IMR-90 (cell line): ENCODE measurements at regions not wholly inside any gene's neighbourhood (a gene's known extent, or its start where the extent isn't known, plus 50 kb on each side); places are given as distances from the start of the nearest gene placed in this dataset.

Source experiments
- ATAC-seq: fragments of 200-7000 bp; cut with Tn5 transposase; 2 replicates; pipeline ENCODE4 v1.9.1; 2020; ENCODE audit warnings: low read depth, mild to moderate bottlenecking, moderate library complexity
- BruUV-seq: library from RNA; stranded (reverse); fragments of 400-500 nt; replicated peaks from 2 replicates; lab custom pipeline; 2021; lab: Mats Ljungman, UMichigan
- CTCF ChIA-PET: fragments of 300-600 bp; formaldehyde crosslinking; extraction: SDS; loops from one replicate; lab custom pipeline; 2021; ENCODE audit warnings: antibody characterized with exemption; lab: Yijun Ruan, JAX
- POLR2A ChIA-PET: fragments of 300-600 bp; sonication (Branson Sonifier 250); formaldehyde crosslinking; loops from one replicate; lab custom pipeline; 2022; ENCODE audit warnings: antibody characterized with exemption; ENCODE audit not compliant: unreplicated experiment; lab: Charles Lee
- DNase-seq: peaks from one replicate; pipeline ENCODE4 v3.0.0; 2013
- H2AFZ ChIP-seq: replicated peaks from 2 replicates; pipeline ENCODE3; 2013; ENCODE audit warnings: low read length, mild to moderate bottlenecking; ENCODE audit not compliant: poor library complexity
- H2AK5ac ChIP-seq: 2 replicates; pipeline ENCODE4 v1.6.1; 2013; ENCODE audit warnings: low read depth, low read length, inconsistent platforms
- H2AK9ac ChIP-seq: replicated peaks from 2 replicates; pipeline ENCODE3; 2013; ENCODE audit warnings: mild to moderate bottlenecking, low read depth, low read length, moderate library complexity; ENCODE audit not compliant: poor library complexity
- H2BK120ac ChIP-seq: 2 replicates; pipeline ENCODE4 v1.6.1; 2013; ENCODE audit warnings: low read depth, low read length, inconsistent platforms
- H2BK15ac ChIP-seq: 3 replicates; pipeline ENCODE4 v1.6.1; 2013; ENCODE audit warnings: low read depth, low read length, inconsistent platforms
- H2BK20ac ChIP-seq: 2 replicates; pipeline ENCODE4 v1.6.1; 2013; ENCODE audit warnings: low read depth, mild to moderate bottlenecking, inconsistent platforms, low read length, moderate library complexity
- H2BK5ac ChIP-seq: 2 replicates; pipeline ENCODE4 v1.6.1; 2013; ENCODE audit warnings: mild to moderate bottlenecking, low read depth, low read length, inconsistent platforms; ENCODE audit not compliant: poor library complexity, severe bottlenecking
- H3K14ac ChIP-seq: replicated peaks from 2 replicates; pipeline ENCODE4 v1.6.1; 2013; ENCODE audit warnings: low read depth, low read length, inconsistent platforms
- H3K18ac ChIP-seq: 2 replicates; pipeline ENCODE4 v1.6.1; 2013; ENCODE audit warnings: low read depth, low read length, control low read depth
- H3K23ac ChIP-seq: 2 replicates; pipeline ENCODE4 v1.6.1; 2013; ENCODE audit warnings: low read depth, low read length, inconsistent platforms
- H3K27ac ChIP-seq: 2 replicates; pipeline ENCODE4 v1.5.1; 2013; ENCODE audit warnings: mild to moderate bottlenecking, control low read depth, low read length; ENCODE audit not compliant: insufficient read depth
- H3K27me3 ChIP-seq: 2 replicates; pipeline ENCODE4 v1.6.1; 2013; ENCODE audit warnings: low read length; ENCODE audit not compliant: control insufficient read depth, insufficient read depth
- H3K36me3 ChIP-seq: 2 replicates; pipeline ENCODE4 v1.6.1; 2013; ENCODE audit warnings: low read length, mixed read lengths; ENCODE audit not compliant: control insufficient read depth, insufficient read depth
- H3K4ac ChIP-seq: 2 replicates; pipeline ENCODE4 v1.6.1; 2013; ENCODE audit warnings: low read depth, low read length, inconsistent platforms
- H3K4me1 ChIP-seq: 2 replicates; pipeline ENCODE4 v1.6.1; 2013; ENCODE audit warnings: low read length, mixed read lengths; ENCODE audit not compliant: control insufficient read depth, insufficient read depth
- H3K4me2 ChIP-seq: 2 replicates; pipeline ENCODE4 v1.6.1; 2013; ENCODE audit warnings: low read depth, mild to moderate bottlenecking, control low read depth, low read length, moderate library complexity
- H3K4me3 ChIP-seq: 2 replicates; pipeline ENCODE4 v1.5.1; 2013; ENCODE audit warnings: low read depth, mild to moderate bottlenecking, control low read depth, low read length, moderate library complexity; ENCODE audit not compliant: insufficient read depth
- H3K56ac ChIP-seq: 2 replicates; pipeline ENCODE4 v1.6.1; 2013; ENCODE audit warnings: low read length, inconsistent platforms; ENCODE audit not compliant: insufficient read depth; ENCODE audit errors: extremely low read depth
- H3K79me1 ChIP-seq, 2 experiments: 2 replicates each; pipeline ENCODE4 v1.6.1; 2013; ENCODE audit warnings: low read length in 2 of 2, inconsistent platforms in 1 of 2, low read depth in 1 of 2
- H3K9ac ChIP-seq: 2 replicates; pipeline ENCODE4 v1.6.1; 2013; ENCODE audit warnings: low read depth, low read length, control low read depth
- H3K9me1 ChIP-seq: 2 replicates; pipeline ENCODE4 v1.6.1; 2013; ENCODE audit warnings: low read length, inconsistent platforms; ENCODE audit not compliant: insufficient read depth
- H3K9me3 ChIP-seq: 2 replicates; pipeline ENCODE4 v1.6.1; 2013; ENCODE audit warnings: low read length; ENCODE audit not compliant: control insufficient read depth, insufficient read depth
- H4K20me1 ChIP-seq: 2 replicates; pipeline ENCODE4 v1.6.1; 2013; ENCODE audit warnings: low read length, inconsistent platforms; ENCODE audit not compliant: insufficient read depth
- H4K5ac ChIP-seq: 2 replicates; pipeline ENCODE4 v1.6.1; 2013; ENCODE audit warnings: mild to moderate bottlenecking, low read depth, low read length, control low read depth
- H4K8ac ChIP-seq, 2 experiments: 2 replicates each; pipeline ENCODE4 v1.6.1; 2013; ENCODE audit warnings: low read depth in 2 of 2, low read length in 2 of 2, control low read depth in 1 of 2, inconsistent platforms in 1 of 2
- H4K91ac ChIP-seq: 2 replicates; pipeline ENCODE4 v1.6.1; 2013; ENCODE audit warnings: low read depth, low read length, inconsistent platforms; ENCODE audit not compliant: insufficient read depth
- CHD1 ChIP-seq: IDR thresholded peaks from 2 replicates; pipeline ENCODE4 v1.6.1; 2012; ENCODE audit warnings: low read depth, low read length, improper control_type of control experiment
- ELK1 ChIP-seq: fragments of 150-350 bp; IDR thresholded peaks from 2 replicates; pipeline ENCODE4 v1.6.1; 2016; ENCODE audit warnings: low read depth, mild to moderate bottlenecking, low read length, moderate library complexity, borderline replicate concordance
- FOS ChIP-seq: fragments of 150-350 bp; IDR thresholded peaks from 2 replicates; pipeline ENCODE4 v1.6.1; 2016; ENCODE audit warnings: low read depth, low read length
- MAFK ChIP-seq: IDR thresholded peaks from 2 replicates; pipeline ENCODE4 v1.6.1; 2012; ENCODE audit warnings: low read depth, low read length, improper control_type of control experiment
- MAZ ChIP-seq: IDR thresholded peaks from 2 replicates; pipeline ENCODE4 v1.6.1; 2012; ENCODE audit warnings: low read depth, mild to moderate bottlenecking, low read length, improper control_type of control experiment, moderate library complexity, borderline replicate concordance
- NFE2L2 ChIP-seq: fragments of 150-350 bp; IDR thresholded peaks from 2 replicates; pipeline ENCODE4 v1.6.1; 2016; ENCODE audit warnings: low read depth, mild to moderate bottlenecking, low read length
- RFX5 ChIP-seq: IDR thresholded peaks from 2 replicates; pipeline ENCODE4 v1.8.0; 2012; ENCODE audit warnings: low read depth, mild to moderate bottlenecking, low read length, moderate library complexity
- SMC3 ChIP-seq: fragments of 150-350 bp; IDR thresholded peaks from 2 replicates; pipeline ENCODE4 v1.6.1; 2016; ENCODE audit warnings: low read depth, mild to moderate bottlenecking, antibody characterized with exemption, low read length, moderate library complexity
- WGBS, 2 experiments: methylation state at CpG; one replicate each; pipeline versions ENCODE4 v1.1.5 to v1.1.7; 2013; ENCODE audit warnings: missing lambda C conversion rate in 2 of 2; ENCODE audit not compliant: insufficient read length in 1 of 2; ENCODE audit errors: extremely low coverage in 2 of 2; 5-methylcytosine and 5-hydroxymethylcytosine counted together
- dilution Hi-C: fragments of 300-500 bp; cut with HindIII; formaldehyde crosslinking; loops from one replicate; pipeline ENCODE4 v1.14.3; 2018; ENCODE audit warnings: low sequenced_read_pairs; ENCODE audit not compliant: unreplicated experiment
- in situ Hi-C: fragments of 300-500 bp; cut with MboI; formaldehyde crosslinking; loops from 3 replicates; pipeline ENCODE4 v1.14.3; 2019; ENCODE audit warnings: low sequenced_read_pairs, inconsistent platforms, mixed read lengths
- intact Hi-C: fragments of 100-400 bp; cut with micrococcal nuclease; formaldehyde crosslinking; loops from 2 replicates; pipeline ENCODE4 v1.10.0; 2022

- intact Hi-C loops: loop anchor here (10.0 kb wide), 2 partner anchors 185 to 525 kb away; no protein-coding TSS in a partner anchor
- POLR2A ChIA-PET: no interaction called here
- no peak overlapping the region for H4K91ac ChIP-seq
Observed at GRCh38 chr1:218679988-218680748, 335.0 kb downstream of the TGFB2 start.

More at GRCh38 chr1:218679988-218680748, 335.0 kb downstream of the TGFB2 start:
- ATAC-seq (peak; percentile 77), DNase-seq (no peak)
- Histone ChIP-seq H3K36me3 (no peaks in the 10 kb centered on the region), H3K9ac (no peak overlapping the region), H3K56ac (no peak overlapping the region), H3K4me1 (peaks cover 3% of the 10 kb centered on the region; the same call in 1 of the 2 replicates), H2BK5ac (peak overlapping the region; percentile 38), H3K27me3 (no peaks in the 10 kb centered on the region; the same call in 1 of the 2 replicates), H2BK15ac (no peak overlapping the region), H3K14ac (no peak overlapping the region), H3K27ac (no peak overlapping the region), H2AFZ (no peak overlapping the region), H3K4me3 (no peak overlapping the region), H3K79me1 (no peaks in the 10 kb centered on the region), H2BK120ac (0 out of 2 replicates have a peak overlapping the region, but pooled peaks have one; percentile 23), H3K9me1 (no peaks in the 10 kb centered on the region), H3K18ac (peak overlapping the region; percentile 61; the same call in 1 of the 2 replicates), H3K23ac (no peak overlapping the region), H4K20me1 (no peaks in the 10 kb centered on the region), H4K5ac (peak overlapping the region; percentile 48; the same call in 1 of the 2 replicates), H2AK9ac (no peak overlapping the region), H2AK5ac (no peak overlapping the region), H4K8ac (peak overlapping the region in 1 of 2 experiments; percentile 44; a peak in 1 of 4 replicates), H3K4ac (peak overlapping the region; percentile 14; the same call in 1 of the 2 replicates), H3K9me3 (no peaks in the 10 kb centered on the region), H2BK20ac (peak overlapping the region; percentile 51; the same call in 1 of the 2 replicates), H3K4me2 (peak overlapping the region; percentile 51; the same call in 1 of the 2 replicates)
- dilution Hi-C loops: no loop called here
- CTCF ChIA-PET: no interaction called here
- BruUV-seq: no TSS peak
- WGBS, 2 experiments: 100% methylated on average over 1 of the region's 4 CpGs; no CpG with 5 or more reads in 1 of the 2 experiments
- TF ChIP-seq NFE2L2 (no peak), MAFK (no peak), FOS (no peak), MAZ (no peak), ELK1 (no peak), SMC3 (no peak), CHD1 (no peak), RFX5 (no peak)
- in situ Hi-C loops: no loop called here
